NT2/D1 (cell line): ENCODE measurements at regions not wholly inside any gene's neighbourhood (a gene's known extent, or its start where the extent isn't known, plus 50 kb on each side); places are given as distances from the start of the nearest gene placed in this dataset.

Source experiments
- SUZ12 ChIP-seq: IDR thresholded peaks from 2 replicates; pipeline ENCODE4 v1.6.1; 2011; ENCODE audit not compliant: insufficient read length, insufficient read depth; ENCODE audit errors: extremely low read depth
- YY1 ChIP-seq: IDR thresholded peaks from 2 replicates; pipeline ENCODE4 v1.6.1; 2011; ENCODE audit not compliant: insufficient read length, insufficient read depth

DNA sequence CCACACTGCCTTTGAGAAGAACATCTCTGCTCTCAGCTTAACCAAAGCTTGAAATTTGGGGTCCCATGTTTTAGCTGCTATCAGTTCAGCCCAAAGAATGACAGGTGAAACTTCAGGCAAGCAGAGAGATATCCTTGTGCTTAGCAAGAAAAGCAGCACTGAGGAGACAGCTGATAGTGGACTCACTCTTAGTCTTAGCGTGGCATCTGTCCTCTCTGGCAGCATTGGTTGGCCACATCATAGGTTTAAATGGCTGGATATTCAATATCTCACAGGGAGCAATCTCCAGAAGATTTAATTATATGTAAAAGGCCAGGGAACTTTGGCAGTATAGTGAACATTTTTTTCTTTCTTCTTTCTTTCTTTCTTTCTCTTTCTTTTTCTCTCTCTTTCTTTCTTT is 131.1 kb upstream of the SGK1 start:
- TF ChIP-seq YY1 (no peak), SUZ12 (no peak)
